Activated CD4-positive, alpha-beta memory T cell treated with anti-CD3 and anti-CD28 coated beads, Interleukin-2, amount 10 ng/mL, durations not matched to agents 7 days and 5 days (primary cell): ENCODE measurements at regions not wholly inside any gene's neighbourhood (a gene's known extent, or its start where the extent isn't known, plus 50 kb on each side); places are given as distances from the start of the nearest gene placed in this dataset.

ENCODE experiments used
- CTCF ChIA-PET: fragments of 350-600 bp; sonication (Branson Sonifier 250); formaldehyde crosslinking; loops from one replicate; lab custom pipeline; 2021; ENCODE audit warnings: antibody characterized with exemption, inconsistent platforms; lab: Charles Lee
- POLR2A ChIA-PET: fragments of 350-600 bp; sonication (Branson Sonifier 250); formaldehyde crosslinking; loops from one replicate; lab custom pipeline; 2021; ENCODE audit warnings: antibody characterized with exemption; lab: Charles Lee
- DNase-seq: peaks from one replicate; pipeline ENCODE4 v3.0.0-alpha.2; 2020
- H3K27ac Mint-ChIP-seq: one replicate; pipeline ENCODE4 v1.8.0; 2021; ENCODE audit warnings: mild to moderate bottlenecking, mixed read lengths
- H3K27me3 Mint-ChIP-seq: one replicate; pipeline ENCODE4 v1.8.0; 2021; ENCODE audit warnings: mixed read lengths
- H3K36me3 Mint-ChIP-seq: one replicate; pipeline ENCODE4 v1.8.0; 2021; ENCODE audit warnings: low read depth, mixed read lengths
- H3K4me1 Mint-ChIP-seq: one replicate; pipeline ENCODE4 v1.8.0; 2021; ENCODE audit warnings: mixed read lengths
- H3K4me3 Mint-ChIP-seq: one replicate; pipeline ENCODE4 v1.8.0; 2021; ENCODE audit warnings: mild to moderate bottlenecking, mixed read lengths
- H3K9me3 Mint-ChIP-seq: one replicate; pipeline ENCODE4 v1.8.0; 2021; ENCODE audit warnings: mixed read lengths

GRCh38 chr19:29263305-29264135, 50.6 kb upstream of the UQCRFS1 start:
- Mint-ChIP-seq H3K27me3 (peaks cover 2% of the 10 kb centered on the region), H3K4me1 (no peaks in the 10 kb centered on the region), H3K4me3 (no peak overlapping the region), H3K27ac (no peak overlapping the region), H3K36me3 (no peaks in the 10 kb centered on the region), H3K9me3 (no peaks in the 10 kb centered on the region)
- DNase-seq = peak; percentile 55
- ChIA-PET POLR2A (no interaction called here), CTCF (interaction anchor here (0.6 to 2.6 kb wide), 19 partner anchors 9 to 526 kb away, joined by 3 to 9 read pairs (median 3); no protein-coding TSS in a partner anchor)

DNA sequence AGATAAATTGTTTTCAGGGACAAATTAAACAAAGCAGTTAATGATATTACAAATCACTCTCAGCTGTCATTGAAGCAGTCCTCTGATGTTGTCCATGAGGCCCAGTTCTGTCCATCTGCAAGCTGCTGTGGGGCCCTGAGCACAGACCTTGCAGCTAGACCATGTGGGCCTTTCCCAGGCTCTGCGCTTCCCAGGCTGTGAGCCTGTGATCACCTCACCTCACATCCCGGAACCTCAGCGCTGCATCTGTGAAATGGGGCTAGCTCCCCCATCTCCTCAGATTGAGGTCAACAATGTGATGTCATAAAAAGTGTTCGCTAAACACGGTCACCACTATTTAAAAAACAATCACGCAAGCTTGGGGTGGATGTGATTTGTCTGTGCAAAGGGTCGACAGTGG, 51.9 kb upstream of the UQCRFS1 start:
- no peaks in the 10 kb centered on the region for H3K9me3 Mint-ChIP-seq
- no peak for DNase-seq
- H3K36me3 Mint-ChIP-seq = no peaks in the 10 kb centered on the region
- peaks cover 5% of the 10 kb centered on the region for H3K27me3 Mint-ChIP-seq
- ChIA-PET POLR2A (no interaction called here), CTCF (interaction anchor here (0.8 to 2.6 kb wide), 2 partner anchors 8 to 11 kb away, joined by 4 to 9 read pairs; no protein-coding TSS in a partner anchor)
- no peaks in the 10 kb centered on the region for H3K4me1 Mint-ChIP-seq
- no peak overlapping the region for H3K4me3 Mint-ChIP-seq
- no peak overlapping the region for H3K27ac Mint-ChIP-seq

GRCh38 chr19:29265436-29265835, 52.5 kb upstream of the UQCRFS1 start:
- POLR2A ChIA-PET = no interaction called here
- no peaks in the 10 kb centered on the region for H3K36me3 Mint-ChIP-seq
- H3K27ac Mint-ChIP-seq = no peak overlapping the region
- H3K9me3 Mint-ChIP-seq = no peaks in the 10 kb centered on the region
- CTCF ChIA-PET = no interaction called here
- no peak overlapping the region for H3K4me3 Mint-ChIP-seq
- DNase-seq = no peak
- H3K27me3 Mint-ChIP-seq = peaks cover 5% of the 10 kb centered on the region
- no peaks in the 10 kb centered on the region for H3K4me1 Mint-ChIP-seq

DNA sequence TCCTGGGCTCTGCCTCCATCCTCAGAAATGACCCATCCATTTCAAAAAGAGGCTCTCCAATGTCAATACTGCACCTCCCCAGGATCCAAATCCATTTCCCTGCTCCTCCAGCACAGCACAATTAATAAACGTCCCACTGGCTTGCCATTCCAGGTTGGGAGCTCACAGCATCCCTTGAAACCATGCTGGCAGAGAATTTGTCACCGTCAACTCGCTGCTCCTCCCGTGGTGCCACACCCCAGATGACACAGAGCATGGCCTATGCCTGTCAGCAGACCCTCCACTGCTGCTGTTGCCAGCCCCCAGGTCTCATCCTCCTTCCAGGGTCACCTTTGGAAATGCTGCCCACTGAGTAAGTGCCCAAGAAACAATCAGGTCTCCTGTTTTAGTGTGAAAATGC, 53.0 kb upstream of the UQCRFS1 start:
- POLR2A ChIA-PET = no interaction called here
- H3K9me3 Mint-ChIP-seq = no peaks in the 10 kb centered on the region
- H3K36me3 Mint-ChIP-seq = no peaks in the 10 kb centered on the region
- H3K4me1 Mint-ChIP-seq = no peaks in the 10 kb centered on the region
- H3K27ac Mint-ChIP-seq = no peak overlapping the region
- CTCF ChIA-PET = no interaction called here
- DNase-seq = no peak
- H3K4me3 Mint-ChIP-seq = no peak overlapping the region
- H3K27me3 Mint-ChIP-seq = peaks cover 5% of the 10 kb centered on the region

DNA sequence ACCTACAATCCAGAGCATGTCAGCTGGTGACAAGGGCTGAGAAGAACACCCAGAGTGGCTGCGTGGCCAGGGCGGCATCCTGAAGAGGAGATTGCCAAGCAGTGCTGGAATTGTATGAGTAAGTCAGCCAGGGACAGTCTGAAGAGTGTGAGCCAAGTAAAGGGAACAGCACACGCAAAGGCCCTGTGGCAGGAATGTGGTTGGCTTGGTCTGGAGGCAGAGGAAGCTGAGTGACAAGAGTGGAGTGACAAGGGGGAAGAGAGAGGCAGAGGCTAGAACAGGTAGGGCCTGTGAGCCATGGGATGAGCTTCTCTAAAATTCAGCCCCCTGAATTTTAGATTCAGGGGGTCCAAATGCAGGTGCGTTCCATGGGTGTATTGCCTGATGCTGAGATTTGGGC, 53.7 kb upstream of the UQCRFS1 start:
- POLR2A ChIA-PET = no interaction called here
- H3K4me3 Mint-ChIP-seq = no peak overlapping the region
- H3K4me1 Mint-ChIP-seq = no peaks in the 10 kb centered on the region
- no peaks in the 10 kb centered on the region for H3K36me3 Mint-ChIP-seq
- no peak for DNase-seq
- no peak overlapping the region for H3K27ac Mint-ChIP-seq
- CTCF ChIA-PET = interaction anchor here (0.6 kb wide), 1 partner anchor 96 kb away, joined by 3 read pairs; no protein-coding TSS in a partner anchor
- no peaks in the 10 kb centered on the region for H3K9me3 Mint-ChIP-seq
- peaks cover 5% of the 10 kb centered on the region for H3K27me3 Mint-ChIP-seq

- no peaks in the 10 kb centered on the region for H3K9me3 Mint-ChIP-seq
- POLR2A ChIA-PET = no interaction called here
- CTCF ChIA-PET = no interaction called here
- DNase-seq = no peak
- H3K36me3 Mint-ChIP-seq = no peaks in the 10 kb centered on the region
- H3K4me3 Mint-ChIP-seq = no peak overlapping the region
- H3K4me1 Mint-ChIP-seq = no peaks in the 10 kb centered on the region
- no peak overlapping the region for H3K27ac Mint-ChIP-seq
- H3K27me3 Mint-ChIP-seq = peaks cover 5% of the 10 kb centered on the region
These were observed 54.8 kb upstream of the UQCRFS1 start for GRCh38 chr19:29267701-29268100.

DNA sequence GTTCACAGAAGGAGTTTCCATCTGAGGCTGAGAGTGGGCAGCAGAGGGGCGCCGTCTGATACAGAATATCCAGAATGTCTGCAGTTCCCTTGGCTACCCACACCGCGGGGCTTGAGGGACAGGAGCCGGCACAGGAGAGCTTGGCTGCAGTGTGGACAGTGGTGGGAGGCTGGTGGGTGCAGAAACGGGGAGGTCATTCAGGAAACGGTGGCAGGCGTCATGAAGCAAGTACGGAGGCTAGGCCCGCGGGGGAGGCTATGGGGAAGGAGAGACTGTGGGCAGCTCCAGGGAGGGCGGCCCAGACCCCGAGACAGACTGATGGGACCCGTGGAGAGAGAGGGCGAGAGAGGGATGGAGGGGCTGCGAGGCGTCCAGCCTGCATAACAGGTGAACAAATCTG, 55.2 kb upstream of the UQCRFS1 start:
- no peak for DNase-seq
- no peaks in the 10 kb centered on the region for H3K4me1 Mint-ChIP-seq
- H3K27ac Mint-ChIP-seq = no peak overlapping the region
- POLR2A ChIA-PET = no interaction called here
- CTCF ChIA-PET = no interaction called here
- H3K36me3 Mint-ChIP-seq = no peaks in the 10 kb centered on the region
- H3K4me3 Mint-ChIP-seq = no peak overlapping the region
- peaks cover 7% of the 10 kb centered on the region for H3K27me3 Mint-ChIP-seq
- H3K9me3 Mint-ChIP-seq = no peaks in the 10 kb centered on the region

DNA sequence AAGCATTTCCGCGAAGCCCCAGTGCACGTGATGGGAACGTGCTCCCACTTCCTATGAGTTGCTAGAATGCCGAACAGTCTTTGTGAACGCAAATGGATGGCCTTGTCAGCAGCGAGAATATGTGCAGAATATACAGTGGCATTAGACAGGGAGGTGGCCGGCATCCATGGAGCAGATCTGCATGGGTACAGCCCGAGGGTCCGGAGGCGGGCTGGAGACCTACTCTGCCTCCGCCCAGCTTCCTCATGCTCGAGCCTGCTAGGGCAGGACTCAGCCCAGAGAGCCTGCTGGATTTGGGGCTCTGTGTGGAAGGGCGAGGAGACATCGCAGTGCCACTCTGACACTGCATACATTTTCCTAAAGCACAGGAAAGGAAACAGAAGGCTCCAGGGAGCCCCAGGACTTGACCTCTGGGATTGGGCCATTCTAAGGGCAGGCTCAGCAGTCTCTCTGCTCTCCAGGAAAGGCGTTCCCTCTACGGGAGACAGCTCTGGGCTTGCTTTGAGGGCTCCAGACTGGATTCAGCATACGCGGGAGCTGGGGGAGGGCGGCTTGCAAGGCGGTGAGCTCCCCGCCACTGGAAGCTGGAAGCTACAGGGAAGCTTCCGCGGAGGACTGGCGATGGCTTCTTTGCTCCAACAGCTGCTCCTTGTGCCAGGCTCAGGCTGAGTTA, 55.9 kb upstream of the UQCRFS1 start:
- ChIA-PET CTCF (no interaction called here), POLR2A (no interaction called here)
- Mint-ChIP-seq H3K36me3 (no peaks in the 10 kb centered on the region), H3K4me1 (no peaks in the 10 kb centered on the region), H3K27ac (no peak overlapping the region), H3K4me3 (no peak overlapping the region), H3K27me3 (peaks cover 7% of the 10 kb centered on the region), H3K9me3 (no peaks in the 10 kb centered on the region)
- DNase-seq = no peak

- Mint-ChIP-seq H3K9me3 (no peaks in the 10 kb centered on the region), H3K36me3 (no peaks in the 10 kb centered on the region), H3K27ac (no peak overlapping the region), H3K27me3 (peaks cover 5% of the 10 kb centered on the region), H3K4me3 (no peak overlapping the region), H3K4me1 (no peaks in the 10 kb centered on the region)
- ChIA-PET CTCF (no interaction called here), POLR2A (no interaction called here)
- no peak for DNase-seq
These were observed 56.7 kb upstream of the UQCRFS1 start for GRCh38 chr19:29269641-29270040.

- no peaks in the 10 kb centered on the region for H3K4me1 Mint-ChIP-seq
- no peak overlapping the region for H3K27ac Mint-ChIP-seq
- ChIA-PET POLR2A (no interaction called here), CTCF (no interaction called here)
- H3K27me3 Mint-ChIP-seq = peaks cover 4% of the 10 kb centered on the region
- no peak for DNase-seq
- no peak overlapping the region for H3K4me3 Mint-ChIP-seq
- H3K36me3 Mint-ChIP-seq = peaks cover 3% of the 10 kb centered on the region
- H3K9me3 Mint-ChIP-seq = no peaks in the 10 kb centered on the region
These were observed 58.4 kb upstream of the UQCRFS1 start for GRCh38 chr19:29271341-29271740.

- H3K27me3 Mint-ChIP-seq = peaks cover 4% of the 10 kb centered on the region
- H3K4me3 Mint-ChIP-seq = no peak overlapping the region
- H3K36me3 Mint-ChIP-seq = peaks cover 3% of the 10 kb centered on the region
- H3K4me1 Mint-ChIP-seq = peaks cover 2% of the 10 kb centered on the region
- H3K9me3 Mint-ChIP-seq = no peaks in the 10 kb centered on the region
- ChIA-PET POLR2A (no interaction called here), CTCF (interaction anchor here (1.4 kb wide), 1 partner anchor 8 kb away, joined by 4 read pairs; no protein-coding TSS in a partner anchor)
- DNase-seq = no peak
- no peak overlapping the region for H3K27ac Mint-ChIP-seq
These were observed 59.0 kb upstream of the UQCRFS1 start for GRCh38 chr19:29271911-29272310.

DNA sequence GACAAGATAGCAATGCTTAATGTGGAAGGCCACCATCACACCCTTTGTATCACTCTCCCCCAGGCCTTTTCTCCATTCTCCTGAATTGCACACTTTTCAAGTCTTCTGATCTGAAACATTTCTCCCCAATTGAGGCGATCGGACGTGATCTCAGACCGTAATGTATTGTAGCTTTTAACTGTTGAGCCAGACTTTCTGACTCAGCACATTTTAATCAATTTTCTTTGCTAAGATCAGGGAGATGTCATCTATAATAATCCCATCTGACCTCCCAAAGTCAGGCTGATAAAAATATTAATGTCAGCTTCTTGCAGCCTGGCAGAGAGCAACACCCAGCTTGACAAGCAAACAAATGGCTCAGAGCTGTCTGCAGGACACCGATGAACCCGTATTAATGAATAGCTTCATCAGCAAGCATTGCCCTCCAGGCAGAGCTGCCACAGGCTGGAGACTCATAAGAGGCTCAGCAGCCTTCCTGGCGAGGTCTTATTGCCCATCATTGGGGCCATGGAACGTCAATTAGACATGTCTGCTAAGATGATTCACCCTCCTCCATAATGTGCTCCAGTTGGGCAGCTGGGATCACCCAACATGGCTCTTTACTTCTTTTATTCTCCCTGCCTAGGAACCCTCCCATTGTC, 60.2 kb upstream of the UQCRFS1 start:
- CTCF ChIA-PET = interaction anchor here (0.8 to 1.4 kb wide), 2 partner anchors 9 to 10 kb away, joined by 4 read pairs; no protein-coding TSS in a partner anchor
- Mint-ChIP-seq H3K27ac (no peak overlapping the region), H3K36me3 (peaks cover 3% of the 10 kb centered on the region), H3K9me3 (no peaks in the 10 kb centered on the region), H3K27me3 (peaks cover 4% of the 10 kb centered on the region), H3K4me1 (peaks cover 10% of the 10 kb centered on the region), H3K4me3 (no peak overlapping the region)
- DNase-seq = no peak
- POLR2A ChIA-PET = no interaction called here

DNA sequence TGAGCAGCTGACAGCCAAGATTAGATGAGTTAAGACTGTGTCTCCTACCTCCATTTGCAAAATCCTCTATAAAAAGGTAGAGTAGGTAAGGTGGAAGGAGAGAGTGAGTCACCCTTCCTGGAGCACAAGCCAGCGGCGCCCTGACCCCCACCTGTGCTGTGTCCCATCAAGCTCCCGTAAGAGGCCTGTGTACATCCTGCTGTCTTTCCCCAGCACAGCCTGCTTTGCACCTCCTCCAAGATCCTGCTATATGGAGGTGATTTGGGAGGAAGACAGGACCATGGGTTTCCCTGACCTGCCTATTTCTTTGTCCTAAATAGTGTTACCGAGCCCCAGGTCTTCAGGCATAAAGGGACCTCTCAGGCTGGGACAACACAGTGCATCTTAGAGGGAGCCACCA, 62.3 kb upstream of the UQCRFS1 start:
- peaks cover 3% of the 10 kb centered on the region for H3K36me3 Mint-ChIP-seq
- H3K9me3 Mint-ChIP-seq = no peaks in the 10 kb centered on the region
- peaks cover 10% of the 10 kb centered on the region for H3K4me1 Mint-ChIP-seq
- CTCF ChIA-PET = no interaction called here
- H3K27ac Mint-ChIP-seq = no peak overlapping the region
- no peak for DNase-seq
- POLR2A ChIA-PET = no interaction called here
- no peak overlapping the region for H3K4me3 Mint-ChIP-seq
- peaks cover 1% of the 10 kb centered on the region for H3K27me3 Mint-ChIP-seq
